ENCODE measurements at regions not wholly inside any gene's neighbourhood (a gene's known extent, or its start where the extent isn't known, plus 50 kb on each side); places are given as distances from the start of the nearest gene placed in this dataset.
A peak's percentile ranks its signal among the peaks of the same experiment; 100 is the strongest.

DNA sequence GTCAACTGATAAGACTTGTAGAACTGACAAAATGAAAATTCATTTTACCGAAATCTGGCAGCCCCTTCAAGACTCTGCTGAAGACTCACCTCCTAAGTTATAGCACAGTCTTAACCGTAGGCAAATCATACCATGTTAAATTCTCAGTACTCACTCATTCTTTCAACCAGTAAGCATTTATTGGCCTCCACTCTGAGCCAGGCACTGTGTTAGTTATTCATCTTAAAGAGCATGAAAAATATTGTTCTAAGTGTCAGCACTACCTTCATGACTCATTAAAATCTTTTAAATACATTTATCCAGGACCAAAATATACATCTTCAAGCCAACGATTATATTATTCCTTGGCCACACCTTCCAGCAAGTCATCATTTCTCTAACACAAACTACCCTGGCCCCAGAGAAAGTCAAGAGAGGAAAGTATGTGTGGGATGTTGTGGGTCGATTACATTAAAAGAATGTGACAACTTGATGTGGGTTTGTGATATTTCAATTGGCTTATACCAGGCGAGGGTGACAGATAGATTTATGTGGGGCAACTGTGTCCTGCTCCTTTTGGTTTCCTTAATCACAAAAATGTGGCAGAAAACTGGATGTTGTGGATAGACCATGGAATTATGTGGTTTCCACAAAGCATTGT lies 55.0 kb downstream of the TMEM30B start:
- DNase-seq (ENCODE audit: low read depth in 2 of 2): peak; percentile 61 to 62

DNA sequence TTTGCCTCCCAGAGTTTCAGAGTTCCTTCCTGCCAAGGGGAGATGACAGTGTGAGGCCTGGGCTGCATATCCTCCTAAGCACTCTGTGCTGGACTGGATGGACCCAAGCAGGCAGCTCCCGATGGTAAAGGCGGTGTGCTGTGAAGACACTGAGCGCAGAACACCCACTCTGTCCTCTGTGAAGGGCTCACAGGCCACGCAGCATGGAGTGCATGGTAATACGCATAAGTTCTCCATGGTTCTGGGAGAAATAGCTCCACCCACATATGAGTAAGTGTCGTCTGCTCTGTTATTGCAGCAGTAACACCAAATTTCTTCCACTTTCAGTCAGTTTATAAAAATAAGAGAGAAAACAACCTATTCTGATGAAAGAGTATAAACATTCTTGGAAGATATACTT lies 55.8 kb downstream of the TMEM30B start:
- no peak for DNase-seq (ENCODE audit: low read depth in 2 of 2)

DNA sequence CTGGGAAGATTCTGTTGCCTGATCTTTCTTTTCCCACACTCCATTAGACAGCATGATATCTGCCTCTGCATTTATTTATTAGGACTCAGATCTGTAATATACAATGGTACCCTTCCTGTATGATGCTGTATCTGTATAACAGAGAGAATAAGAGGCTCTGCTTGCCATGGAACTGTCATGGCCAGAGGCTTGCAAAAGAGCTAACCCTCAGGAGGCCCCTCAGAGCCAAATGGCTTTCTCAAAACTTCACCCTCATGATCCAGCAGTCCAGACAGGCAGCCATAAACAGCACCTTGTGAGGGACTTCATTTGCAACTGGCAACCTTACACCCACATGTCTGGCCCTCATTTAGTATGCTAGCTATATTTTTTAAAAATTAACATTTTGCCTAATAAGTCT lies 57.6 kb downstream of the TMEM30B start:
- no peak for DNase-seq (ENCODE audit: low read depth in 2 of 2)

DNA sequence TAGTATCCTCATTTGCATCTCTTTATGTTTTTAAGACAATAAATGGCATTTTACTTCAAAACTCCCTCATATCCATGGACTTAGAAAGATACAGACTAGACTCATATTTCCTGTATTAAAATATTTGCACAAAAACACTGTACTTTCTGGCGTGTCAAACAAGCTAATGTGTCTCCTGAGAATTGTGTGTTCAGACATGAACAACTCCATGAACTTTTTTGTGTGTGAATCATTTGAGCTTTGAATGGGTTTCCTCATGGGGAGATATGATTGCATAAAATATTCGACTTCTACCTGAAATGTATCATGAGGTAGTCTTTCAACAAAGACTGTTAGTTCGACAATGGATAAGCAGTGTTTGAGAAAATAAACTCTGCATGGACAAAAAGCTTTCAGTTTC lies 58.8 kb downstream of the TMEM30B start:
- peak in 1 of 2 experiments; percentile 47 for DNase-seq (ENCODE audit: low read depth in 2 of 2)

DNA sequence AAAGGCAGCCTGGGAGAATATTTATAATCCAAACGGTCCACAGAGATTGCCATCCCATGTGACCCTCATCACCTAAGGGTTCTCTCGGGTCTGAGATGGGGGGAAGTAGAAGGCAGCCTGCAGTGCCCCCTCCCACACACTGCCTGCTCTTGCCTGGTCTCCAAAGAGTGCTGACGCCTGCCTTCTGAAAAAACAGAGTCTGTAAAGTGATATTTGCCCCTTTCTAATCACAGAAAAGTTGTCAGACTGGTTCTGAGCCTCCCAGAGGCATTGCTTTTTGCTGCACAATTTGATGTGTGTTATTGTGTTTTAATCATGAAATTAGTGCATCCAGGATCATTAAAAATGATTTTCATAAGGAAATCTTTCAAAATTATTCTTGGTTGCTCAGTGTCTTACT lies 59.2 kb downstream of the TMEM30B start:
- no peak for DNase-seq (ENCODE audit: low read depth in 2 of 2)

DNA sequence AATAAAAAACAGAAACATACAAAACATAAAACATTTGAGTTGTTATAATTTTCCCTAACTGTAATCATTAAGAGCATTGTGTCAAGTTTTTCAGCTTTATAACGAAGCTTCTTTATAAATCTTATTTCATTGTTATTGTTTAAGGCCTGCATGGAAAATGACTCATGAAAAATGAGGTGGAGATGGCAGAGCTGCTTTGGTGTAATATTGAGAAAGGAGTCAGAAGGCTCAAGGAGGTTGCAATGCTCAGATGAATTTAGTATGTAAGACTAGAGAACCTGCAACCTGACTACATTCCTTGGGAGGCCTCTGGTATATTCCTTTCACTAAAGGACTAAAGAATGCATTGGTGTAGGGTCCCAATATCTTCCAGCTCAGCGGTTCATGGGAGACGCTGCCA lies 61.5 kb downstream of the TMEM30B start:
- no peak for DNase-seq (ENCODE audit: low read depth in 2 of 2)

DNA sequence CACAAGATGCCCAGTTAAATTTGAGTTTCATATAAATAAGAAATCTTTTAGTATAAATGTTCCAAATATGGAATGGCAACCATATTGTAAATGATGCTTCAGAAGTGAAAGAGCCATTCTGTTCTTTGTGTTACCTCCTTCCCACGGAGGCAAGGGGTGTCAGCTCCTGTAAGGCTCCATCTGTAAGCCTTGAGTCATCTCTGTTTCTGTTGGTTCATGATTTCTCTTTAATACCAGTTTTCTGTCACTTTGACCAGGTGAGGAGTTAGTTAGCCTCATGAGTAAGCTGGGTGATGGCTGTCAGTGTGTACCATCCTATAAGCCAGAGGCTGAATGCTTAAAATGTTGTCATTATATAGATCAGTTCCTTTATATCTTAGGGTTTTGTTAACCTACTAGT lies 61.9 kb downstream of the TMEM30B start:
- no peak for DNase-seq (ENCODE audit: low read depth in 2 of 2)

DNA sequence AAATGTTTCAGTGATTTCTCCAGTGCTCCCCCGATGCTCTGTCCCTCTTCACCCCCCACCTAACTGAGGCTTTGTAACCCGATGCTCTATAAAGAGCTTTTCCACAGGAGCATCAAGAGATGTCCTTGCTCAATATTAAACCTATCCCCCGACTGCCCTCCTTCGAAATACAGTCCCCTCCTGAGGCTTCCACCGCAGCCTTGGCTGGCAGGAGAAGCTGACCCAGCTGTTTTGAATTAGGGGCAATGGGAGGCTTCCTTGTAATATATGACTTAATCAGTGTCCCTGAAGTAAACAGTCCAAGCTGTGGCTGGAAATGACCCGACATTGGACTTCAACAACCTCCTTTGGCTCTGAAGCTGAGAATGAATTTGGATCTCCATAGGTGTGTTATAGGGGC lies 62.4 kb downstream of the TMEM30B start:
- peak in 1 of 2 experiments; percentile 44 for DNase-seq (ENCODE audit: low read depth in 2 of 2)

DNA sequence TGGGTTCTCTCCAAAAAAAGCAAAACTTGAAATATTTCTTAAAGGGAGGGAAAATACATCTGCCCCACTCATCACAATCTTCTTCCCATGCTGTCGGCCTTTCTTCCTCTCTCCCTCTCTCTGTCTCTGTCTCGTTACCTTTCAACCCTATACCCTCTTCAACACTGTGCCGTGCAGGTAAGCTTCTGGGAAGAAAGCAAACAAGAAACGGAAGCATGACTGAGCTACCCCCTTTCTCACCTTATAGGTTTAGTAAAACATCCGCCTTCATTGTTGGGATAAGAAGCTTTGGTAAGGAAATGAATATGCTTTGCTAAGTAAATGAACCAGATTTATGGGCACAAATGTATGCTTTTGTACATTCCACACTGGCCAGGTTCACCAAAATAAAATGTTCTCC lies 63.0 kb downstream of the TMEM30B start:
- DNase-seq (ENCODE audit: low read depth in 2 of 2): no peak

DNA sequence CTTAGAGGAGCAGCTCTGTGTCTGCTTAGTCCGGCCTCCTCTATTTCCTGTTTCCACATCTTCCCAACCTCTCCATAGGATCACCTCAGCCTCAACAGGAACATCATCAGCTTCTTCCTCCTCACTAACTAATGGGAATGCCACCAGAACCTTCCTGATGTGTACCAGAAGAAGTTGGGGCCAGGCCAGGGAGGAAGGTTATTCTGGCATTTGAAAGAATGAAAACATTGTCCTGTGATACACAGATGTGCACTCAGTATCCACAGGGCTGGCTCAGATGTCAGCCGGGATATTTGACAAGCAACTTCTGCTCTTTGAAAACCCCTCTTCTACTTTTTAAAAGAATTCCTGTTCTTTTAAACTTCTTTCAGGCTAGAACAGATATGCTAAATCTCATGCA lies 63.6 kb downstream of the TMEM30B start:
- DNase-seq (ENCODE audit: low read depth in 2 of 2): no peak

DNA sequence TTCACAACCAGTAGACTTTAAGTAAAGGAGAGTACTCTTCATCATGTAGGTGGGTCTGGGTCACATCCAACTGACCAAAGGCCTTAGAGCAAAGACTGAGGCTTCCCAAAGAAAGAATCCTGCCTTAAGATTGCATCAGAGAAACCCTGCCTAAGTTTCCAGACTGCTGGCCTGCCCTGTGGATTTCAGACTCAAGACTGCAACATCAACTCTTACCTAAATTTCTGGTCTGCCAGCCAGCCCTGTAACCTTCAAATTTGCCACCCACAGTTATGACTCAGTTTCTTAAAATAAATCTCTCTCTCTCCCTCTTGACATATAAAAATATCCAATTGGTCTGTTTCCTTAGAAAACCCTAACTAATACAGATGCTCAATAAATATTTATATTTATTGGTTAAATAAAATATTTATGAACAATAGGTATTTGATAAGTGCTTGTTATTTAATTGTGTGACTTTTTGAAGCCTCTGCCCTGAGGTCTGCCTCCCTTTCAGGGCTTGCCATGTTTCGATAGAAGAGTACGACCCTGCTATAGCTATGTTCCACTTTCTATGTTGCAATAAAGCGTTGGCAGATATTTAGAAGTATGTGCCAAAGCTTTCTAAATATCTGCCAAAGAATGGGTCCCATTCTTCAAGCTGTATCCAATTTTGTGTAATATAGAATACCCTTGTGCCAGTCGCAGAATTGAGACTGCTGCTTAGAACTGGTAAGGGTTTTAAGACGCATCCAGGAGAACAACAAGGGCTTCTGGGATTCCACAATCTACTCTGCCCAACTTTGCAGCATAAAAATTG lies 65.7 kb downstream of the TMEM30B start:
- DNase-seq (ENCODE audit: low read depth in 2 of 2): no peak

DNA sequence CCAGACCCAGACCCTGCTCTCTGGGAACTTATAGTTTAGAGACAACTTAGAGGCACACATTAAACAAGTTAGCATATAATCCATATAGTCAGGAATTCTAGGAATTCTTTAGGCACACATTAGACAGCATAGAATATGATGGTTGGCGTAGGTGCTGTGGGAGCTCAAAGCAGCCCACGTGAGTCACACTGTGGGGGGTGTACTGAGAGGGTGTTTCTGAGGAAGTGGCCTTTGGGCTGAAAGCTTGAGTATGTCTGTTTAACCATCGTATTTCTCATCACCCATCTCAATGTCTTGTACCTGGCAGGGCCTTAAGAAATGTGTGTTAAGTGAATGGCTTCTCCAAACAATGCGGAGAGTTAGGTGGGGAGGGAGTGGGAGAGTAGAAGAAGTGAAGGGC lies 67.2 kb downstream of the TMEM30B start:
- no peak for DNase-seq (ENCODE audit: low read depth in 2 of 2)

DNA sequence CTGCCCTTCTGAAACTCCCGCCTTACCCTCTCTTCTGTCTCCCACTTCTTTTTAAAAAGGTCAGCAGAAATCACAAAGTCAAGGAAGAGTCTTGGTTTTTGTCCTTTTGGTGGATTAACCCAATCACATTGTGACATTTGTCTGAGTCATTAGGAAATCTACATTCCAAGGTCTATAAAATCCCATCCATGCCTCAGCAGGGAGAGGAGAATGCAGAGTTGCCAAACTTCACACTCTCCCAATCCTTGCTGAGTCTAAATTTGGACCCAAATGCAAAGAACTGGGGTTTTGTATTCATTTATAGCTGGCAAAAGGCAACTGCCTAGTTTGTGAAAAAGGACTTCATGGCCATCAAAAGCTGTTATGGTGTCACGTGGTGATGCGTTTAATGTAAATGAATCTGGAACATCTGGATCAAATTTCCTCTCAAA lies 67.9 kb downstream of the TMEM30B start:
- DNase-seq (ENCODE audit: low read depth in 2 of 2): peak; percentile 85 to 86

DNA sequence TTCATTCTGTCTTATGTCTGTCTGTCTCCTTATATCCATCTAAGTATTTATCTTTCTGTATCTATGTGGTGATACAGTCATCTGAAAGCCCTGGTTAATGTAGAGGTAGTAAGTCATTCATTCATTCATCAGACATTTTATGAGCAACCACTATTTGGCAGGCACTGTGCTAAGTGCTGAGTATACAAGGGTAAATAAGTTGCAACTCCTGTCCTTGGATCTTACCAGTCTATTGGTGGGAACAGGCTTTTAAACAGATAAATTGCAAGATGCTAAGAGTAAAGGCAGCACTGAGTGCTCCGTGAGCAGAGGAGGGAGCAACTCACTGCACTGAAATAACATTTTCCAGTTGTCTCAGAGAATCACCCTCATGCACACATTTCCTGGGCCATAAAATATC lies 68.6 kb downstream of the TMEM30B start:
- DNase-seq (ENCODE audit: low read depth in 2 of 2): no peak

DNA sequence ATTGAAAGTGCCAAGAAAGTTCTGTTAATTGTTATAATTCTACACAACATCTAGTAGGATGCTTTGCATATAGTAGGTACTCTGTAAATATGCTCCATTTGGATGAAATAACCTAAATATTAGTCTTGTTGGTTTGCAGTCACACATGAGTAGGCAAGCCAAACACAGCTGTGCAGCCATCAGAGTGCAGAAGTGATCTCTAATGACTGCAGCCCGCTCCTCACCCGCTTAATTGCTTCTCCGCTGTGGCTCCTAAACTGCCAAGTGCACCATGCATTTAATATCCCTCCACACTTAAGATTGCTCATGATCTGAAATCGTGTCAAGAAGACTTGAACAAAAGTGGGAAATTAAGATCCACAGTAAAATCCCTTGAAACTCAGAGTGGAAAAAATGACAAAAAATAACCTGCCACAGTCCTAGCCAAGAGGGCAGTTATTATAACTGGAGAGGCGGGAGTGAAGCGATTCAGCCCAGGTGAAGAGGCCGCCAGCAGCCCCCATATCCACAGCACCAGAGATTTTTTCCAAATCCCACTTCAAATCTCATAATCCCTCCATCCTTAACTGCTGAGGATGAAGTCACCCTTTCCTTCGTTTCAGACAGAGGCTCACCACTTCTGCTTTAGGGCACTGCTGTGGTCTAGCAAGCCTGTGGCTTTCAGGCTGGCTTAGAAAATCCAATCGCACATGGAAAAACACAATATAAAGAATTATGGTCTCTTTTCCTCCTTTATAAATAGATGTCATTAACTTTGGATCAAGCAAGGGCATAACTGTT lies 69.5 kb downstream of the TMEM30B start:
- no peak for DNase-seq (ENCODE audit: low read depth in 2 of 2)

DNA sequence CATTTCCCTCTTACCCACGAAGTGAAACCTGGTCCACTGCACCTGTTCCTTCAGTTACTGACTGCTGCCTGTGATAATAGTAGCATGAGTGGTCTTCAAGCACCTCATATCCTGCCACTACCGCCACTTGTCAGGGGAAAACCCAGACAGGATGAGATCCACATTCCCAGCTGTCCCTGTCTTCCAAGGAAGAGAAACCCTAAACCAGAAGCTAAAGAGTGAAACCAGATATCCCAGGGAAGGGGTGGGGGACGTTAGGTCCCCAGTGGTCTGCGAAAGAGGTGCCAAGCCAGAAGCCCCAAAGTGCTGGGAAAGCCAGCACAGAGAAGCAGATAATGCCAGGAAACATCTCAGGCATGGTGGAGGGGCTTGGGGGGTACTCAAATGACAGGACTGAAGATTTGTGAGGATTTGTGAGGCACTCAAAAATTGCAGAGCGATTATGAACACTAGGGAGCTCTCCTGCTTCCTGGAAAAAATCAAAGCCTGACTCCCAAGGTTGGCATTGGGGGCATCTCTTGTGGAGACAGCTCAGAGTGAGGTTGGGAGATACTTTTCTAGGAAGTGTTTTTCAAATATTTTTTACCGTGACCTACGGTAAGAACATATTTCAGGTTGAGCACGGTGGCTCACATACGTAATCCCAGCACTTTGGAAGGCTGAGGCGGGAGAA lies 77.9 kb downstream of the TMEM30B start:
- DNase-seq (ENCODE audit: low read depth in 2 of 2): no peak

DNA sequence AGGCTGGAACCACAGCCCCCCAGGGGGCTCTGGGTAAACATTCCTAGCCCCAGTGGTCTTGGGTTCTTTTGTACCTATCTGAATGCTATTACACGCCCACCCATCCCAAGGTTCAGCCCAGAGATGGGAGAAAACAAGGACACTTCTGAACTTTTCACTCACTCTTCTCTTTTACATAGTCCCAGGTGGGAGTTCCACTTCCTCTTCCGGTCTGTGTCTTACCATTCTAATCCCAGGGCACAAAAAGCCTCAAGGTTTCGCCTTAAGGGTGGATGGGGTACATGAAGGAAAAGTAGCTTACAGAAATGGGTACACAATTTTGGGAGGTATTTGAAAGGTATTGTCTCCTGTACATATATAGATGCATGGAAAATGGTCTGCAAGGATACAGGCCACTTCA lies 79.0 kb downstream of the TMEM30B start:
- no peak for DNase-seq (ENCODE audit: low read depth in 2 of 2)

DNA sequence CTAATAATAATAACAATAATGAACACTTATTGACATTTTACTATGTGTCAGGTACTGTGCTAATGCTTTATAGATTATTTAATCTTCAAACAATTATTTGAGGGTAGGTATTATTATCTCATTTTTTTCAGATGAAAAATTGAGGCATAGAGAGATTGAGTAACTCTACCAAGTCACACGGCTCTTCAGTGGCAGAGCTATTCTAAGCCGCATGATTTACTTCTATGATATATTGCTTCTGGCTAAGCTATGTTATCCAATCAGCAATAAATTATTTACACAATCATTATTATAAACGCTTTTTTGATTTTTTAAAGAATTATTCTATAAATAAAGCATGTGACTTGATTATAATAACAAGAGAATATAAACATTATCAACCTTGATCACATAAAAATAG lies 80.0 kb downstream of the TMEM30B start:
- DNase-seq (ENCODE audit: low read depth in 2 of 2): no peak

DNA sequence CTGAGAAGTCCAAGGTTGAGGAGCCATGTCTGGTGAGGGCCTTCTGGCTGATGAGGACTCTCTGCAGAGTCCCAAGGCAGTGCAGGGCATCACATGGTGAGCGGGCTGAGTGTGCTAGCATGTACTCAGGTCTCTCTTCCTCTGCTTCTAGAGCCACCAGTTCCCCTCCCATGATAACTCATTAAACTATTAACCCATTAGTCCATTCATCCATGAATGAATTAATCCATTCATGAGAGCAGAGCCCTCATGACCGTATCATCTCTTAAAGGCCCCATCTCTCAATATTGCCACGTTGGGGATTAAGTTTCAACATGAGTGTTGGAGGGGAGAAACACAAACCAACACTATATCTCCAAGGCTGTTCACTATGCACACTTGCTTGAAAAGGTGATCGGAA lies 83.7 kb downstream of the TMEM30B start:
- DNase-seq (ENCODE audit: low read depth in 2 of 2): no peak

DNA sequence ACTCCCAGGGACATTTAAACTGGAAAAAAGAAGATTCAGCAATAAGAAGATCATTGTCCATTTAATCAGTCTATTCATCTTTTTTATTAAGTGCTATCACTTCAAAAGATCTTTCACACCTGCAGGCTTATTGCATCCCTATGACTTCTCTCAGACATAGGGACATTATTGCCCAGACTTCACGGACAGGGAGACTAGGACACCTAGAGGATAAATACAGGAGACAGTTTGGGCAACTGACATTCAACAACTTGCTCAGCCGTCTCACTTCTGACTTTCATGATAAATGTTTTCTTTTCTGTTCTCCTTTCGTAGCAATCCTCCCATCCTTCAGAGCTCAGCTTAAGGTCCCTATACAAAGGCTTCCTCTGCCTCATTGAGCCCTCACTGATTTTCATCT lies 84.3 kb downstream of the TMEM30B start:
- DNase-seq (ENCODE audit: low read depth in 2 of 2): no peak

DNA sequence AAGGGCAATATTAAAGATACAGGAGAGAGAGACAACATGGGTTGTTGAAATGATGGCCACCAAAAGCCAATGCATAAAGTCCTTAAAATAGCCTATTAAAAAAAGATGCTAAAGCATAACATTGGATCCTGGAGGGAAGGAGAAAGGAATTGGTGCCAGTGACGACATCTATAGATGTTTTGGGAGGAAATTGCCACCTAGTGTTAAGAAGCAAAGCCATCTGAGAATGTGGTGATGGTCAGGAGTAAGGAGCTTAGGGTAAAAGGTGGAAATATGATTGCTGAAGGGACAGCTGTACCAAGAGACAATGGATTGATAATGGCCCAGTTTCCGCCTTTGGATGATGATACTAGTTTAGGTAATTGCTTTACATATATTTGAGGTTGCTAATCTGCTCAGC lies 85.1 kb downstream of the TMEM30B start:
- no peak for DNase-seq (ENCODE audit: low read depth in 2 of 2)

DNA sequence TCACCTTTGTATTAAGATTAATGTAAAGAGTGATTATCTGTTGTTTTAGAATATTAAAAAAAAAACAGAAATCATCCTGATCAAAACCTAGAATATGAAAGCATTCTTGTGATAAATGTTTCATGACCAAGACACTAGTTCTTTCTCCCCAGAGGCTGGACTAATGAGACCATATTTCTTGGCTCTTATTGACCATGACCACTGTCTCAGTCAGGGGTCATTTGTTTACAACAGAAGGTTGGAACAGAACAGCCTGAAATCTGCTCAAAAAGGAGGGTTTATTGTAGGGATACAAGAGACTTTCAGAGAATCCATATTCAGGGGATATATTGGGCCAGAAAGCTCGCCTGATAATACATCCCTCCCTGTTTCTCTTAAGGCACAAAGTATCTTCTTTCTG lies 87.7 kb downstream of the TMEM30B start:
- no peak for DNase-seq (ENCODE audit: low read depth in 2 of 2)

Data from fibroblast of skin of left quadriceps (primary cell).